H1 (cell line): ENCODE measurements at regions not wholly inside any gene's neighbourhood (a gene's known extent, or its start where the extent isn't known, plus 50 kb on each side); places are given as distances from the start of the nearest gene placed in this dataset.

Experiments used
- CBX5 ChIP-seq: fragments of 300-800, 300-1000 bp; sonication (generic); IDR thresholded peaks from 2 replicates; pipeline ENCODE4 v1.7.1; 2016; ENCODE audit warnings: antibody characterized with exemption, low read length, low read depth
- CEBPB ChIP-seq: IDR thresholded peaks from 2 replicates; pipeline ENCODE4 v1.6.1; 2012; ENCODE audit warnings: low read depth, low read length
- CHD1 ChIP-seq: IDR thresholded peaks from 2 replicates; pipeline ENCODE4 v1.6.1; 2012; ENCODE audit warnings: low read depth, low read length, improper control_type of control experiment
- GTF2F1 ChIP-seq: IDR thresholded peaks from 2 replicates; pipeline ENCODE4 v1.6.1; 2012; ENCODE audit warnings: low read depth, low read length, improper control_type of control experiment, borderline replicate concordance
- JUN ChIP-seq: IDR thresholded peaks from 2 replicates; pipeline ENCODE4 v1.6.1; 2011; ENCODE audit warnings: low read depth, mild to moderate bottlenecking, improper control_type of control experiment, low read length
- KDM1A ChIP-seq: fragments of 200-600, 300-600 bp; sonication (generic); IDR thresholded peaks from 2 replicates; pipeline ENCODE4 v1.7.1; 2016; ENCODE audit warnings: mild to moderate bottlenecking, low read length, borderline replicate concordance
- TBP ChIP-seq: IDR thresholded peaks from 2 replicates; pipeline ENCODE4 v1.6.1; 2011; ENCODE audit warnings: low read depth, low read length, improper control_type of control experiment

- TF ChIP-seq JUN (no peak), CHD1 (no peak), TBP (no peak), KDM1A (no peak), GTF2F1 (no peak), CBX5 (no peak), CEBPB (no peak)
Observed at GRCh38 chr2:200252265-200253067, 54.0 kb upstream of the SPATS2L start (continued).
